ENCODE measurements at regions not wholly inside any gene's neighbourhood (a gene's known extent, or its start where the extent isn't known, plus 50 kb on each side); places are given as distances from the start of the nearest gene placed in this dataset.

DNA sequence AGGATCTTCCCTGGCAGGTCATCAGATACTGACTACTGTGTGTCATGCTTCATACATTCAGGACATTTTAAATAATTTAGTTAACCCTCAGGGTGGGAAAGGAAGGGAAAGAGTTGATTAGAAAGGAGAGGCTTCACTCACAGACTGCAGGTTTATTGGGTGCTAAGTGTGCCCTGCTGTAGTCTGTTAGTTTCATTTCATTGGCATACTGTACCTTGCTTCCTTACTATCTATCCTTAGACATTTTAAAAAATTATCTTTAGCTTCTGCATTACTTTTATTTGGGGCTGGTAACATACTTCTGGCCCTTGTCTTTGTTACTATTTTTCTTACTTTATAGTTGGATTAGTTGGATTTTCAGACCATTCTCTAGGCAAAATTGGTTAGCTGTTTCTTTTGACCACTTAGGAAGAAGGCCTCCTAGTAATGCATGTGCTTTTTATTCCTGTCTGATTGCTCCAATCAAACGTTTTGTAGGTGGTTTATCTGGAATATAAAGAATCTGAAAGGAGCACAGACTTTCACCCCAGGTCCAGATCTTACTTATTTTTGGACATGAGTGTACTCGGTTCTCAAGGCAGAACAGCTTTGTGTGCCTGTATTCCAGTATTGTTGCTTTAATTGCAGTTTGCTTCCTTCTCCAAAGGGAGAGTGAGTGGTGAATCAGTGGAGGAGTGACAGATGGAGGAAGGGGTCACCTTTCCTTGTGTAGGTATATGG lies 82.7 kb upstream of the PRDM1 start:
- ATAC-seq, result no peak
- intact Hi-C loops (cut with DNase I), result no loop called here
- peaks cover 17% of the 10 kb centered on the region for H3K27me3 ChIP-seq (ENCODE audit: low read depth)

GRCh38 chr6:106002005-106002404 lies 84.1 kb upstream of the PRDM1 start:
- Histone ChIP-seq H3K9me3 (no peaks in the 10 kb centered on the region), H3K27ac (no peak overlapping the region), H3K27me3 (ENCODE audit: low read depth) (peaks cover 28% of the 10 kb centered on the region), H3K4me1 (peaks cover 4% of the 10 kb centered on the region), H3K36me3 (no peaks in the 10 kb centered on the region), H3K4me3 (no peak overlapping the region)
- DNase-seq, result no peak
- TF ChIP-seq, protein P1, sequence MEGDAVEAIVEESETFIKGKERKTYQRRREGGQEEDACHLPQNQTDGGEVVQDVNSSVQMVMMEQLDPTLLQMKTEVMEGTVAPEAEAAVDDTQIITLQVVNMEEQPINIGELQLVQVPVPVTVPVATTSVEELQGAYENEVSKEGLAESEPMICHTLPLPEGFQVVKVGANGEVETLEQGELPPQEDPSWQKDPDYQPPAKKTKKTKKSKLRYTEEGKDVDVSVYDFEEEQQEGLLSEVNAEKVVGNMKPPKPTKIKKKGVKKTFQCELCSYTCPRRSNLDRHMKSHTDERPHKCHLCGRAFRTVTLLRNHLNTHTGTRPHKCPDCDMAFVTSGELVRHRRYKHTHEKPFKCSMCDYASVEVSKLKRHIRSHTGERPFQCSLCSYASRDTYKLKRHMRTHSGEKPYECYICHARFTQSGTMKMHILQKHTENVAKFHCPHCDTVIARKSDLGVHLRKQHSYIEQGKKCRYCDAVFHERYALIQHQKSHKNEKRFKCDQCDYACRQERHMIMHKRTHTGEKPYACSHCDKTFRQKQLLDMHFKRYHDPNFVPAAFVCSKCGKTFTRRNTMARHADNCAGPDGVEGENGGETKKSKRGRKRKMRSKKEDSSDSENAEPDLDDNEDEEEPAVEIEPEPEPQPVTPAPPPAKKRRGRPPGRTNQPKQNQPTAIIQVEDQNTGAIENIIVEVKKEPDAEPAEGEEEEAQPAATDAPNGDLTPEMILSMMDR (IDR thresholded peaks at IDR 0.05), result no peak
- no peak for ATAC-seq
- intact Hi-C loops (cut with DNase I), result no loop called here

More for the DNA sequence above, 82.7 kb upstream of the PRDM1 start:
- Histone ChIP-seq H3K27ac (no peak overlapping the region), H3K4me1 (peaks cover 4% of the 10 kb centered on the region), H3K36me3 (no peaks in the 10 kb centered on the region), H3K4me3 (no peak overlapping the region), H3K9me3 (no peaks in the 10 kb centered on the region)
- TF ChIP-seq, protein P1 (IDR thresholded peaks at IDR 0.05), result no peak
- no peak for DNase-seq

GRCh38 chr6:106000935-106001334 lies 85.2 kb upstream of the PRDM1 start:
- Histone ChIP-seq H3K4me1 (peaks cover 2% of the 10 kb centered on the region), H3K4me3 (no peak overlapping the region), H3K27me3 (ENCODE audit: low read depth) (peaks cover 38% of the 10 kb centered on the region), H3K27ac (no peak overlapping the region), H3K9me3 (no peaks in the 10 kb centered on the region), H3K36me3 (no peaks in the 10 kb centered on the region)
- no peak for DNase-seq
- ATAC-seq, result no peak
- TF ChIP-seq, protein P1 (IDR thresholded peaks at IDR 0.05), result no peak
- intact Hi-C loops (cut with DNase I), result no loop called here

GRCh38 chr6:105997482-105997881 lies 88.7 kb upstream of the PRDM1 start:
- no peak for ATAC-seq
- Histone ChIP-seq H3K4me3 (no peak overlapping the region), H3K27ac (no peak overlapping the region), H3K9me3 (no peaks in the 10 kb centered on the region), H3K27me3 (ENCODE audit: low read depth) (peaks cover 71% of the 10 kb centered on the region), H3K4me1 (peaks cover 19% of the 10 kb centered on the region), H3K36me3 (no peaks in the 10 kb centered on the region)
- no peak for DNase-seq
- TF ChIP-seq, protein P1 (IDR thresholded peaks at IDR 0.05), result no peak
- intact Hi-C loops (cut with DNase I), result no loop called here

DNA sequence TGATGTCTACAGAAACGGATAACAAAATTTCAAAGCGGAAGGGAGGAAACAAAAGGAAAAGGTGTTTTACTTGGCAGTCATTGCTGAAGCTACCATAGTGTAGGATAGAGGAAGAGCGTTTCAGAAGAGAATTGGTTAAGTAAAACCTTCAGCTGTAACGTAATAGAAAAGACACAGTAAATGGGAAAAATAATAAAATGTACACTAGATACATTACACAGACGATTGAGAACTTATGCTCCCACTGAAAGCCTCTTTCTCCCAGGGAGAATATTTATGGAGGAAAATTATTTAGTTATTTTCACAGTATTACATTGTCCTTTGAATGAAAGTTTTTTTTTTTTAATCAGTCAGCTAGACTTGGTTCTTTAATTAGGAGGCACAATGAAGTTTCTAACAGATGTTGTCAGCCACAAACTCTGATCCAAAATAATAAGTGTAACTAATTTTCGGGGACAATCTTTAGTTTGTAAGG lies 90.7 kb upstream of the PRDM1 start:
- intact Hi-C loops (cut with DNase I), result no loop called here
- Histone ChIP-seq H3K27me3 (ENCODE audit: low read depth) (peaks cover 77% of the 10 kb centered on the region), H3K27ac (peak overlapping the region; percentile 90), H3K4me3 (peak overlapping the region; percentile 66), H3K36me3 (no peaks in the 10 kb centered on the region), H3K4me1 (peaks cover 24% of the 10 kb centered on the region), H3K9me3 (no peaks in the 10 kb centered on the region)
- ATAC-seq (no peak), DNase-seq (no peak)
- TF ChIP-seq, protein P1 (IDR thresholded peaks at IDR 0.05), result no peak

Data from lower lobe of right lung (tissue), 2 donors.